GM10266 (cell line): ENCODE measurements at regions not wholly inside any gene's neighbourhood (a gene's known extent, or its start where the extent isn't known, plus 50 kb on each side); places are given as distances from the start of the nearest gene placed in this dataset.
"Not testable (repeated sequence)": the region's sequence is repeated elsewhere in the genome, so short reads cannot be mapped to it uniquely, and the experiment has no call there.

ENCODE experiments used
- DNase-seq: peaks from one replicate; pipeline ENCODE4 v3.0.0; 2012; ENCODE audit errors: extremely low spot score
- TF ChIP-seq, protein P1 (sequence below): IDR thresholded peaks from 2 replicates; pipeline ENCODE4 v1.5.1; 2012; ENCODE audit warnings: mild to moderate bottlenecking, low read depth; ENCODE audit not compliant: control insufficient read depth, insufficient read depth; ENCODE audit errors: missing control alignments

DNA sequence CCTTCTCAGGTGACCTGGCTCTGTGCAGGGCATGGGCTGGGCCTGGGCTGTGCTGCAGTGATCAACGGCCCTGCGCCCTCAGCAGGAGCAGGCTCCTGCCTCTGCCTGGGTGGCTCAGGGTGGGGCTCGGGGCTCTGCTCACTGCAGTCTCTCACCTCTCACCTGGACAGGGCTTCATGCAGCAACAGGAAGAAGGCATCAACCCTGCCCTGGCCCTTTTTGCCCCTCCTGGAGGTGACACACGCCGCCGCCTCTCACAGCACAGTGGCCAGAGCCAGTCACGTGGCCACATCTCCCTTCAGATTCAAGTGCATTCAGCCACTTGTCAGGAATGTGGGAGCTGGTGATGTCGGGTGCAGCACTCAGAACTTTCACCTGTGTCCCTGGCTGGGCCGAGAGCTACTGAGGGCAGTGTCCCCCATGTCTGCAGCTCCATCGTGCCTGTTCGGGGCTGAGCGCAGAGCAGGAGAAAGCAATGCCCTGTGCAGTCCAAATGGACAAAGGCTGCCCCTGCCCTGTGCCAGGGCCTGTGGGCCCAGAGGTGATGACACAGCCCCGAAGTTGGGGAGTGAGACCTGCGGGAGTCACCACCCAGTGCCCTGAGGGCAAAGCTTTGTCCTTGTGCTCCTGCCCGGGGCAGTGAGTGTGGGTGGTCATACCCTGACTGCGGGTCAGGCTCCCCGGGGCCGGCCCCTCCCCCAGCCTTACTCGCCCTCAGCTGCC is 314.0 kb downstream of the PTPRU start:
- no peak for DNase-seq
- TF ChIP-seq, protein P1, sequence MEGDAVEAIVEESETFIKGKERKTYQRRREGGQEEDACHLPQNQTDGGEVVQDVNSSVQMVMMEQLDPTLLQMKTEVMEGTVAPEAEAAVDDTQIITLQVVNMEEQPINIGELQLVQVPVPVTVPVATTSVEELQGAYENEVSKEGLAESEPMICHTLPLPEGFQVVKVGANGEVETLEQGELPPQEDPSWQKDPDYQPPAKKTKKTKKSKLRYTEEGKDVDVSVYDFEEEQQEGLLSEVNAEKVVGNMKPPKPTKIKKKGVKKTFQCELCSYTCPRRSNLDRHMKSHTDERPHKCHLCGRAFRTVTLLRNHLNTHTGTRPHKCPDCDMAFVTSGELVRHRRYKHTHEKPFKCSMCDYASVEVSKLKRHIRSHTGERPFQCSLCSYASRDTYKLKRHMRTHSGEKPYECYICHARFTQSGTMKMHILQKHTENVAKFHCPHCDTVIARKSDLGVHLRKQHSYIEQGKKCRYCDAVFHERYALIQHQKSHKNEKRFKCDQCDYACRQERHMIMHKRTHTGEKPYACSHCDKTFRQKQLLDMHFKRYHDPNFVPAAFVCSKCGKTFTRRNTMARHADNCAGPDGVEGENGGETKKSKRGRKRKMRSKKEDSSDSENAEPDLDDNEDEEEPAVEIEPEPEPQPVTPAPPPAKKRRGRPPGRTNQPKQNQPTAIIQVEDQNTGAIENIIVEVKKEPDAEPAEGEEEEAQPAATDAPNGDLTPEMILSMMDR = no peak

DNA sequence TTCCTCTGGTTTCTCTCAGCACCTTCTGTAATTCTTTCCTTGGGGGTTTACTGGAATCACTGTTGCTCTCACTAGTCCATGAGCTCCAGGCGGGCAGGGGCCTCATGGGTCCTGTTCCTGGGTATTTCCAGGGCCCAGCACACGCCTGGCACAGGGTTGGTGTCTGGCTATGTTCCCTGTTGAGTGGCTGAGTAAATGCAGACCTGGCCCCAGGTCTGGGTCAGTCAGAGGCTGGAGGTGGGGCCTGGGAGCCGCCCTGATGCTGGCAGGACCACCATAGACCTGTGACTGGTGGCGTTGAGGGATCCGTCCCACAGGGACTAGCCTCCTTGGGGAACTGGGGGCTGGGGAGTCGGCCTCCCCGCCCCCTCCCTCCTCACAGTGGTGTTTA is 313.4 kb downstream of the PTPRU start:
- not testable (repeated sequence) for DNase-seq

DNA sequence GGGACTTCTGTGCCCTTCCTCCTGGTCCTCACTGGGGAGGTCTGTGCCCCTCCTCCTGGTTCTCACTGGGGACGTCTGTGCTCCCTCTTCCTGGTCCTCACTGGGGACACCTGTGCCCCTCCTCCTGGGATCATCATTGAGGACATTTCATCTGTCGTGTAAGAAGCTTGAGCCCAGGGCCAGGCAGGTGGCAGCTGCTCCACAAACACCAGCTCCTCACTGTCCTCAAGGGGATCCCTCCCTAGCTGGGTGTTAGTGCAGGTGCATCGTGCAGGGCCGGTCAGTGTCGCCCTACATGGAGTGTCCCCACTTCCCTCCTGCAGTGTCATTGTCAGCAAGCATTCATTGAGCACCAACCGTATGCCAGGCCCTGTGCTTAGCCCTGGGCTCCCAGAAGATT is 312.7 kb downstream of the PTPRU start:
- TF ChIP-seq, protein P1 = no peak
- DNase-seq = no peak

DNA sequence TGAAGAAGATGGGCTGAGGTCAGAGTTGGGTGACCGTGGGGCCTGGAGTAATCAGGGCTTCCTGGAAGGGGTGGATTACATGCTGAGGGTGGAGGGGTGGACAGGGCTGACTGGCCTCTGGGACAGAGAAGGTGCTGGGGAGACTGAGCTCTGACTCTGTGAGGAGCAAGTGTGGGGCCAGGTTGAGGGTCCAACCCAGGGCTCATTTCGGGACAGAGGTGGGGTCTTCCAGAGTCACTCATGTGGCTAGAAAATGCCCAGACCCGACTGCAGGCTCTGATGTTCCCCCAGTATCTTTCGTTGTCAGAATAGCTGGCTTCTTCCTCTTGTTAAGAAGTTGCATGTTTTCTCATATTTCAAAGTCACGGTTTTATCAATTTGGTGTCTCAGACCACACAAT is 311.8 kb downstream of the PTPRU start:
- no peak for DNase-seq

DNA sequence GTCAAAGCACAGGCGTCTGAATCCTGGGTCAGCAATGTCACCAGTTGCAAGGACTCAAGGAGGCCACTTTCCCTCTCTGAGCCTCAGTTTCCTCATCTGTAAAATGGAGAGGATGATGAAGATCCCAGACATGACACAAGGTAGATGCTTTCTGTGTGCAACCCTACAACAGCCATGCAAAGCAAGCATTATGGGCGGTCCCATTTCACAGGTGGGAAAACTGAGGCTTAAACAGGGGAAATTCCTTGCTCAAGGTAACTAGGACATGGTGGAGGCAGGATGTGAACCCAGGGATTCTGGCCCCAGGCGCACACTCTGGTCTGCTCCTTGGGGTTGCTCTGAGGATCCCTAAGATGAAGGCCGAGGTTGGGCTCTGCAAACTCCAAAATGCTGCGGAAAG is 311.0 kb downstream of the PTPRU start:
- DNase-seq = no peak
- TF ChIP-seq, protein P1 = no peak

More for the DNA sequence above, 311.8 kb downstream of the PTPRU start:
- TF ChIP-seq, protein P1 = no peak

DNA sequence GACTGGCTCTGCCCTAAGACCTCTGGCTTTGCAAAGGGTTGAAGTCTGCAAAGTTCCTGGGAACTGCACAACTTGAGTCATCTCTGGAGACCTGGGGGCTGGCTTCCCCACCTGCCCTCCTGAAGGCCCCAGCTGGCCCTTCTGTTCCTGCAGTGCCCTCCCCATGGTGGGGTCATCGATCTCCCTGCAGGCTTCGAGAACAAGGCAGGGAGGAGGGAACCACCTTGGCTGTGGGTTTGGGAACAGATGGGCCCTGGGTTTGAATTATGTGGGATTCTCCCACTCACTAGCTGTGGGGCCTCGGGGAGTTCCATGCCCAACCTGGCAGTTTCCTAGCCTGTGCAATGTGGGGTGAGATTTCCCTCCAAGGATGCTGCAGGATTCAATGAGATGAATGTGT is 310.2 kb downstream of the PTPRU start:
- DNase-seq = no peak
- TF ChIP-seq, protein P1 = no peak

DNA sequence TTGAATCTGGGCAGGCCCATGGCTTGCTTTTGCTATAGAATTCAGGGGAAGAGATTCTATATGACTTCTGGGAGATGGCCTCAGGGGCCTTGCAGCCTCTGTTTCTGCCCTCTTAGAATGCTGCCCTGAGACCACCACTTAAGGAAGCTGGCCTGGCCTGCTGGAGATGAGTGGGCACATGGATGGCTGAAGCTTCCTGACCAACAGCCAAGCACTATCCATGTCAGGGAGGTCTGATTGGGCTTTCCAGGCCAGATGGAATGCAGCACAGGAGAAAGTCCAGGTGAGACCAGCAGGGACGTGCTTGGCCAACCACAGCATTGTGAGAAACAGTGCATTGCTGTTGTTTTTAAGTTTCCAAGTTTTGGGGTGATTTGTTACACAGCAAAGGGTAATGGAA is 308.1 kb downstream of the PTPRU start:
- DNase-seq = no peak
- TF ChIP-seq, protein P1 = no peak

DNA sequence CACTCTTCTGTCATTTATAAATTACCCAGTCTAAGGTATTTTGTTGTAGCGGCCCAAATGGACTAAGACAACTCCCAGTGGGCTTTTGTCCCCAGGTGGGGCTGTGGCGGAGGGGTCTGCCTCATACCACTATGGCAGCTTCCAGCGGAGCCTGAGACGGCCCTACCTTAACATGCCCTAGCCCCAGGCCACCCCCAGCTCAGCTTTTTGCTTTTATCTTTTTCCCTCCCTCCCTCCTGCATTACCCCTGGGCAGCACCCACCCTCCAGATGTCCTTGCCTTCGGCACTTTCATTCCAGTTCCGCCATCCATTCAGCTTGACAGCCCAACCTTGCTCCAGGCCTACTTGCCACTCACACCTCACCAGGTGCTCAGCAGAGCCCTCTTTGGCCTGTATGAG is 307.3 kb downstream of the PTPRU start:
- TF ChIP-seq, protein P1 = no peak

More for the DNA sequence above, 307.3 kb downstream of the PTPRU start:
- no peak for DNase-seq
